ENCODE measurements at regions not wholly inside any gene's neighbourhood (a gene's known extent, or its start where the extent isn't known, plus 50 kb on each side); places are given as distances from the start of the nearest gene placed in this dataset.

DNA sequence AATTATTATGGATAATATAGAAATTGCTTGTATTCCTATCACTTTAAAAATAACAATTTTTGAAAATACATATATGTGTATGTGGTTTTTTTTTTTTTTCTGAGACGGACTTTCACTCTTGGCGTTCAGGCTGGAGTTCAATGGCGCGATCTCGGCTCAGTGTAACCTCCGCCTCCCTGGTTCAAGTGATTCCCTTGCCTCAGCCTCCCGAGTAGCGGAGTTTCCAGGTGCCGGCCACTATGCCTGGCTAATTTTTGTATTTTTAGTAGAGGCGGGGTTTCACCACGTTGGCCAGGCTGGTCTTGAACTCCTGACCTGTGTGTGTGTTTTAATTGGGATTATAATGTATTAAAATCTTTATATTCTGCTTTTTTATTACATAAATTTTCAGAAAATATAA lies 97.9 kb upstream of the NUDT6 start:
- TF ChIP-seq, protein P1, sequence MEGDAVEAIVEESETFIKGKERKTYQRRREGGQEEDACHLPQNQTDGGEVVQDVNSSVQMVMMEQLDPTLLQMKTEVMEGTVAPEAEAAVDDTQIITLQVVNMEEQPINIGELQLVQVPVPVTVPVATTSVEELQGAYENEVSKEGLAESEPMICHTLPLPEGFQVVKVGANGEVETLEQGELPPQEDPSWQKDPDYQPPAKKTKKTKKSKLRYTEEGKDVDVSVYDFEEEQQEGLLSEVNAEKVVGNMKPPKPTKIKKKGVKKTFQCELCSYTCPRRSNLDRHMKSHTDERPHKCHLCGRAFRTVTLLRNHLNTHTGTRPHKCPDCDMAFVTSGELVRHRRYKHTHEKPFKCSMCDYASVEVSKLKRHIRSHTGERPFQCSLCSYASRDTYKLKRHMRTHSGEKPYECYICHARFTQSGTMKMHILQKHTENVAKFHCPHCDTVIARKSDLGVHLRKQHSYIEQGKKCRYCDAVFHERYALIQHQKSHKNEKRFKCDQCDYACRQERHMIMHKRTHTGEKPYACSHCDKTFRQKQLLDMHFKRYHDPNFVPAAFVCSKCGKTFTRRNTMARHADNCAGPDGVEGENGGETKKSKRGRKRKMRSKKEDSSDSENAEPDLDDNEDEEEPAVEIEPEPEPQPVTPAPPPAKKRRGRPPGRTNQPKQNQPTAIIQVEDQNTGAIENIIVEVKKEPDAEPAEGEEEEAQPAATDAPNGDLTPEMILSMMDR (IDR thresholded peaks at IDR 0.05 in 4 of 5, conservative IDR thresholded peaks at IDR 0.05 in 1 of 5), result no peak
- TF ChIP-seq POLR2A (IDR thresholded peaks at IDR 0.05), result no peak

Measured in gastrocnemius medialis (tissue), 4 donors.